SH-SY5Y (cell line): ENCODE measurements at regions not wholly inside any gene's neighbourhood (a gene's known extent, or its start where the extent isn't known, plus 50 kb on each side); places are given as distances from the start of the nearest gene placed in this dataset.

ENCODE experiments used
- GATA2 ChIP-seq: IDR thresholded peaks from 2 replicates; pipeline ENCODE4 v1.6.1; 2011; ENCODE audit warnings: mild to moderate bottlenecking, low read depth, low read length
- GATA3 ChIP-seq: IDR thresholded peaks from 2 replicates; pipeline ENCODE4 v1.6.1; 2011; ENCODE audit warnings: low read depth, mild to moderate bottlenecking, low read length, moderate library complexity

GRCh38 chr3:74808506-74809275 is 194.2 kb upstream of the CNTN3 start:
- TF ChIP-seq GATA2 (no peak), GATA3 (no peak)
